ENCODE measurements at regions not wholly inside any gene's neighbourhood (a gene's known extent, or its start where the extent isn't known, plus 50 kb on each side); places are given as distances from the start of the nearest gene placed in this dataset.
"Not testable (repeated sequence)": the region's sequence is repeated elsewhere in the genome, so short reads cannot be mapped to it uniquely, and the experiment has no call there.

GRCh38 chr10:34013235-34013634 lies 678.8 kb upstream of the NRP1 start:
- DNase-seq = no peak

GRCh38 chr10:34010891-34011290 lies 676.4 kb upstream of the NRP1 start:
- peak; percentile 76 for DNase-seq

- DNase-seq = not testable (repeated sequence)
These were observed 675.8 kb upstream of the NRP1 start for GRCh38 chr10:34010228-34010627.

- DNase-seq = no peak
These were observed 674.2 kb upstream of the NRP1 start for GRCh38 chr10:34008656-34009055.

- DNase-seq = no peak
These were observed 672.0 kb upstream of the NRP1 start for GRCh38 chr10:34006471-34006870.

- DNase-seq = no peak
These were observed 669.1 kb upstream of the NRP1 start for GRCh38 chr10:34003561-34003960.

- DNase-seq = peak; percentile 31
These were observed 668.4 kb upstream of the NRP1 start for GRCh38 chr10:34002896-34003295.

- DNase-seq = no peak
These were observed 667.4 kb upstream of the NRP1 start for GRCh38 chr10:34001831-34002230.

GRCh38 chr10:34001087-34001580 lies 666.7 kb upstream of the NRP1 start:
- DNase-seq = no peak

- DNase-seq = no peak
These were observed 659.5 kb upstream of the NRP1 start for GRCh38 chr10:33993917-33994316.

- DNase-seq = no peak
These were observed 657.5 kb upstream of the NRP1 start for GRCh38 chr10:33991924-33992323.

- no peak for DNase-seq
These were observed 652.0 kb upstream of the NRP1 start for GRCh38 chr10:33986515-33986914.

- no peak for DNase-seq
These were observed 651.5 kb upstream of the NRP1 start for GRCh38 chr10:33986016-33986415.

GRCh38 chr10:33982995-33983394 lies 648.5 kb upstream of the NRP1 start:
- DNase-seq = no peak

GRCh38 chr10:33981301-33981700 lies 646.8 kb upstream of the NRP1 start:
- DNase-seq = no peak

- no peak for DNase-seq
These were observed 644.7 kb upstream of the NRP1 start for GRCh38 chr10:33979195-33979594.

GRCh38 chr10:33975481-33975880 lies 641.0 kb upstream of the NRP1 start:
- DNase-seq = no peak

GRCh38 chr10:33974976-33975478 lies 640.6 kb upstream of the NRP1 start:
- DNase-seq = no peak

GRCh38 chr10:33968983-33969382 lies 634.5 kb upstream of the NRP1 start:
- DNase-seq = no peak

- DNase-seq = no peak
These were observed 633.2 kb upstream of the NRP1 start for GRCh38 chr10:33967606-33968120.

- no peak for DNase-seq
These were observed 632.5 kb upstream of the NRP1 start for GRCh38 chr10:33966946-33967345.

GRCh38 chr10:33965795-33966581 lies 631.5 kb upstream of the NRP1 start:
- DNase-seq = peak; percentile 65

- DNase-seq = peak; percentile 25
These were observed 629.3 kb upstream of the NRP1 start for GRCh38 chr10:33963729-33964128.

- DNase-seq = not testable (repeated sequence)
These were observed 621.9 kb upstream of the NRP1 start for GRCh38 chr10:33956322-33956721.

- no peak for DNase-seq
These were observed 621.2 kb upstream of the NRP1 start for GRCh38 chr10:33955676-33956075.
